ENCODE measurements at regions not wholly inside any gene's neighbourhood (a gene's known extent, or its start where the extent isn't known, plus 50 kb on each side); places are given as distances from the start of the nearest gene placed in this dataset.

DNA sequence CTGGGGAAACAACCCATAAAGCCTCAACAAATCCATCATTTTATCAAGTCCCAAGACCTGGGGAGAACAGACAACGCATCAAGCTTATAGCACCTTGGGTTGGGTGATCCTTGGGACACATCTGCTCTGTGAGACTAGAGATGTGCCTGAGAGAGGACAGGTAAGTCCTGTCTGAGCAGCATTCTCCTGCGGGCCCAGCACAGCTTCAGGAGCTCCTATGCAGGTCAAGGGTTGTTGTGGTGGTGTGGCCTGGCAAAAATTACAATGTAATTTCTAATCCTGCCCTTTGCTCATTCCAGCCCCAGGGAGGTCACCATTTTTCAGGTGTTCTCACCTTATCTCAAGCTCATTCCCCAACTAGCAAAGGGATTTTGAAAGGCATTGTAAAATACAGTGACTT, 608.1 kb upstream of the CAMK1G start:
- no peaks in the 10 kb centered on the region for H3K27me3 ChIP-seq
- no peak overlapping the region for H3K4me3 ChIP-seq
- 44 to 95% (median 74%) methylated on average over 2 of the region's 2 CpGs for WGBS, 3 donors
- H3K9me3 ChIP-seq, result no peaks in the 10 kb centered on the region
- no peaks in the 10 kb centered on the region for H3K4me1 ChIP-seq (ENCODE audit: insufficient read depth)
- intact Hi-C loops (cut with DNase I), result no loop called here
- no peak overlapping the region for H3K27ac ChIP-seq
- TF ChIP-seq, protein P1, sequence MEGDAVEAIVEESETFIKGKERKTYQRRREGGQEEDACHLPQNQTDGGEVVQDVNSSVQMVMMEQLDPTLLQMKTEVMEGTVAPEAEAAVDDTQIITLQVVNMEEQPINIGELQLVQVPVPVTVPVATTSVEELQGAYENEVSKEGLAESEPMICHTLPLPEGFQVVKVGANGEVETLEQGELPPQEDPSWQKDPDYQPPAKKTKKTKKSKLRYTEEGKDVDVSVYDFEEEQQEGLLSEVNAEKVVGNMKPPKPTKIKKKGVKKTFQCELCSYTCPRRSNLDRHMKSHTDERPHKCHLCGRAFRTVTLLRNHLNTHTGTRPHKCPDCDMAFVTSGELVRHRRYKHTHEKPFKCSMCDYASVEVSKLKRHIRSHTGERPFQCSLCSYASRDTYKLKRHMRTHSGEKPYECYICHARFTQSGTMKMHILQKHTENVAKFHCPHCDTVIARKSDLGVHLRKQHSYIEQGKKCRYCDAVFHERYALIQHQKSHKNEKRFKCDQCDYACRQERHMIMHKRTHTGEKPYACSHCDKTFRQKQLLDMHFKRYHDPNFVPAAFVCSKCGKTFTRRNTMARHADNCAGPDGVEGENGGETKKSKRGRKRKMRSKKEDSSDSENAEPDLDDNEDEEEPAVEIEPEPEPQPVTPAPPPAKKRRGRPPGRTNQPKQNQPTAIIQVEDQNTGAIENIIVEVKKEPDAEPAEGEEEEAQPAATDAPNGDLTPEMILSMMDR (IDR thresholded peaks at IDR 0.05), result no peak
- TF ChIP-seq EP300 (IDR thresholded peaks at IDR 0.05), result no peak
- TF ChIP-seq POLR2A (IDR thresholded peaks at IDR 0.05), result no peak
- no peak for DNase-seq
- no peaks in the 10 kb centered on the region for H3K36me3 ChIP-seq

DNA sequence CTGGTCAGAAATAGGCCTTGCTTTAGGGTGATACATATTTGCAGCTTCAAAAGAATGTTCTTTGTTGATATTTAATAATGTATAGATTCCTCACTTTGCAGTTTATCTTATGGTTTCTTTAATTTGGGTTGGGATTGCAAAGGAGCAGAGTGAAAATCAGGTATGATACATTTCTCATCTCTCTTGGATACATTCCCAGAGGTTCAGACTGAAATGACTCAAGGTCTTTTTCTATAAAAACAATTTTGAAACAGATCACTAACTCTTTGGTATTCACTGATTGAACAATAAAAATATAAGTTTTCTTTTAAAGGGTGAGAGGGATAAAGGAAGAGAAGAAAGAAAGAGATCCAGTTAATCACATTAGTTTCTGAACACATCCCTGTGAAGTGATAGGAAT, 606.5 kb upstream of the CAMK1G start:
- TF ChIP-seq POLR2A (IDR thresholded peaks at IDR 0.05) (no peak), EP300 (IDR thresholded peaks at IDR 0.05) (no peak)
- TF ChIP-seq, protein P1 (IDR thresholded peaks at IDR 0.05), result no peak
- no peak for DNase-seq
- Histone ChIP-seq H3K27ac (no peak overlapping the region), H3K27me3 (no peaks in the 10 kb centered on the region), H3K4me3 (no peak overlapping the region), H3K9me3 (no peaks in the 10 kb centered on the region), H3K36me3 (no peaks in the 10 kb centered on the region), H3K4me1 (ENCODE audit: insufficient read depth) (no peaks in the 10 kb centered on the region)
- intact Hi-C loops (cut with DNase I), result no loop called here

DNA sequence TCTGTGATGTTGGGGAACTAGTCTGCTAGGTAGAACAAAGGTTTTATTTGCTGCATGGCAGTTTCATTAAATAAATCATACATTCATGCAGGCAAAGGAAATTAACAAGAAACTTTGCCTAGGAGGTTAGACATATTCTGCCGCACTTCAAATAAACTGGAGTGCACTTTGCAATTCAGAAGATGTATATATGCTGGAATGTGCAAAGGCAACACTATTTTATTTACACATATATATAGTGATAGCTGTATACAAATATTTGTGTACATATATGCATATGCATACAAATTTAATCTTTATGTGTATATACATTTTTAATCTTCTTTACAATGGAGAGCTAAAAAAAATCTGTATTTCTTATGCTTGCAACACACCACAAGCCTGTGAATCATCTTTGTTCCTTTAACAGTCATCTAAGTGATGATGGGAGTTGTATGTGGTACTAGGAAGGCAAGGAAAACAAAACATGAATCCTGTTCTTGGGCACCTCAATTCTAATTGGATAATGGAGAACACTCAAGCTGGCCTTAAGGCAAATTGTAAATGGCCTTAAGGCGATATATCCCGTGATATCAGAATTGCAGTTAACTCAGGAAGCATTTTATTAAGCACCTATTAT, 605.8 kb upstream of the CAMK1G start:
- TF ChIP-seq EP300 (IDR thresholded peaks at IDR 0.05), result no peak
- Histone ChIP-seq H3K4me3 (no peak overlapping the region), H3K9me3 (no peaks in the 10 kb centered on the region), H3K36me3 (no peaks in the 10 kb centered on the region), H3K27me3 (no peaks in the 10 kb centered on the region), H3K27ac (no peak overlapping the region), H3K4me1 (ENCODE audit: insufficient read depth) (no peaks in the 10 kb centered on the region)
- no peak for DNase-seq
- intact Hi-C loops (cut with DNase I), result no loop called here
- 94 to 98% (median 96%) methylated on average over 3 of the region's 3 CpGs for WGBS, 3 donors

DNA sequence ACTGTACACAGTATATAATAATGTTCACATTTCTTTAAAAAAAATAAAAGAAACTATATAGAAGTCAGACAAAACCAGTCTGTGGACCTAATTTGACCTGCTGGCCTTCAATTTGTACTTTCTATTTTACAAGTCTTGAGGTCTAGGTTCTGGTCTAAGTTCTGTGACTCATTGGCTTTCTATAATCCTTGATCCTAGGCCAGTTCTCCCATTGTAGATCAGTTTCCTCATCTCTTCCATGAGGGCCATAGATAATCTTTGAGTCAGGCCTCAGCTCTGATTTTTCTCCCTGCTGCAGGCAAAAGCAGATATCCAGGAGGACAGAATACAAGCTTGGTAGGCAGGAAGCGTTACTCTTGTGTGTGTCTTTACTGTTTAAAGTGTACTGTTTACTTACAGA, 603.7 kb upstream of the CAMK1G start:
- intact Hi-C loops (cut with DNase I), result no loop called here
- Histone ChIP-seq H3K4me1 (ENCODE audit: insufficient read depth) (no peaks in the 10 kb centered on the region), H3K9me3 (no peaks in the 10 kb centered on the region), H3K36me3 (no peaks in the 10 kb centered on the region), H3K4me3 (no peak overlapping the region), H3K27me3 (no peaks in the 10 kb centered on the region), H3K27ac (no peak overlapping the region)
- no peak for DNase-seq
- TF ChIP-seq POLR2A (IDR thresholded peaks at IDR 0.05), result no peak
- TF ChIP-seq, protein P1 (IDR thresholded peaks at IDR 0.05), result no peak
- no peak for TF ChIP-seq EP300 (IDR thresholded peaks at IDR 0.05)
- 81 to 93% (median 89%) methylated on average over 1 of the region's 1 CpG for WGBS, 3 donors

DNA sequence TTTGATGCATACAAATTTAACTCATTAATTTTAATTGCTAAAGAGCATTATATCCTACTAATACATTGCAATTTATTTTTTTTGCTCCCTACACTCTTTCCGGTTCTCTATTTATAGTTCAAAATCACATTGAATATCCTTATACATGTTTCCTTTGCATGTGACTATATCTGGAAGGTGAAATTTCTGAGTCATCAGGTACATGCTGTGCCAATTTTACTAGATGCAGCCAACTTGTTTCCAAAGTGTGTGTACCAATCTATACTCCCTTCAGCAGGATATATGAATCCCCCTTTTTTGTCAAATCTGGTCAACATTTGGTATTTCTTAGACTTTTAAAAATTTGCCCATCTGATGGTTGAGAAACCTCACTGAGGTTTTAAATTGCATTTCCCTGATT, 602.9 kb upstream of the CAMK1G start:
- Histone ChIP-seq H3K36me3 (no peaks in the 10 kb centered on the region), H3K27me3 (no peaks in the 10 kb centered on the region), H3K9me3 (no peaks in the 10 kb centered on the region), H3K27ac (no peak overlapping the region), H3K4me3 (no peak overlapping the region), H3K4me1 (ENCODE audit: insufficient read depth) (no peaks in the 10 kb centered on the region)
- DNase-seq, result no peak
- TF ChIP-seq POLR2A (IDR thresholded peaks at IDR 0.05) (no peak), EP300 (IDR thresholded peaks at IDR 0.05) (no peak)
- TF ChIP-seq, protein P1 (IDR thresholded peaks at IDR 0.05), result no peak
- 71 to 78% (median 75%) methylated on average over 1 of the region's 1 CpG for WGBS, 3 donors
- intact Hi-C loops (cut with DNase I), result no loop called here
